ENCODE measurements at regions not wholly inside any gene's neighbourhood (a gene's known extent, or its start where the extent isn't known, plus 50 kb on each side); places are given as distances from the start of the nearest gene placed in this dataset.
A peak's percentile ranks its signal among the peaks of the same experiment; 100 is the strongest.

GRCh38 chr2:173766537-173767289, 198.5 kb downstream of the SP3 start:
- no peak for DNase-seq (ENCODE audit: low spot score)

- no peak for DNase-seq (ENCODE audit: low spot score)
Measured at GRCh38 chr2:173770947-173771678, 194.1 kb downstream of the SP3 start.

- DNase-seq (ENCODE audit: low spot score): no peak
Measured at GRCh38 chr2:173772205-173772604, 193.0 kb downstream of the SP3 start.

- no peak for DNase-seq (ENCODE audit: low spot score)
Measured at GRCh38 chr2:173773076-173773475, 192.1 kb downstream of the SP3 start.

GRCh38 chr2:173775440-173775839, 189.7 kb downstream of the SP3 start:
- DNase-seq (ENCODE audit: low spot score): no peak

- DNase-seq (ENCODE audit: low spot score): no peak
Measured at GRCh38 chr2:173782681-173783080, 182.5 kb downstream of the SP3 start.

GRCh38 chr2:173783382-173783781, 181.8 kb downstream of the SP3 start:
- no peak for DNase-seq (ENCODE audit: low spot score)

- DNase-seq (ENCODE audit: low spot score): no peak
Measured at GRCh38 chr2:173785813-173786212, 179.4 kb downstream of the SP3 start.

- no peak for DNase-seq (ENCODE audit: low spot score)
Measured at GRCh38 chr2:173791502-173791901, 173.7 kb downstream of the SP3 start.

GRCh38 chr2:173792166-173792565, 173.0 kb downstream of the SP3 start:
- no peak for DNase-seq (ENCODE audit: low spot score)

GRCh38 chr2:173792741-173793140, 172.4 kb downstream of the SP3 start:
- DNase-seq (ENCODE audit: low spot score): no peak

GRCh38 chr2:173793709-173794565, 171.2 kb downstream of the SP3 start:
- DNase-seq (ENCODE audit: low spot score): no peak

- DNase-seq (ENCODE audit: low spot score): no peak
Measured at GRCh38 chr2:173797586-173798263, 167.4 kb downstream of the SP3 start.

- DNase-seq (ENCODE audit: low spot score): no peak
Measured at GRCh38 chr2:173802518-173802917, 162.7 kb downstream of the SP3 start.

GRCh38 chr2:173803449-173803848, 161.7 kb downstream of the SP3 start:
- DNase-seq (ENCODE audit: low spot score): no peak

- DNase-seq (ENCODE audit: low spot score): no peak
Measured at GRCh38 chr2:173806761-173807160, 158.4 kb downstream of the SP3 start.

- DNase-seq (ENCODE audit: low spot score): peak; percentile 41
Measured at GRCh38 chr2:173808718-173809117, 156.5 kb downstream of the SP3 start.

GRCh38 chr2:173812321-173812720, 152.9 kb downstream of the SP3 start:
- no peak for DNase-seq (ENCODE audit: low spot score)

- DNase-seq (ENCODE audit: low spot score): no peak
Measured at GRCh38 chr2:173814306-173814705, 150.9 kb downstream of the SP3 start.

- DNase-seq (ENCODE audit: low spot score): no peak
Measured at GRCh38 chr2:173815772-173816171, 149.4 kb downstream of the SP3 start.

GRCh38 chr2:173817582-173817981, 147.6 kb downstream of the SP3 start:
- no peak for DNase-seq (ENCODE audit: low spot score)

GRCh38 chr2:173818285-173818684, 146.9 kb downstream of the SP3 start:
- no peak for DNase-seq (ENCODE audit: low spot score)
